Neural cell (in vitro differentiated cells): ENCODE measurements at regions not wholly inside any gene's neighbourhood (a gene's known extent, or its start where the extent isn't known, plus 50 kb on each side); places are given as distances from the start of the nearest gene placed in this dataset.

Source experiments
- CTCF ChIP-seq: fragments of 450-650 bp; IDR thresholded peaks from 2 replicates; pipeline ENCODE4 v1.5.1; 2014; ENCODE audit warnings: antibody characterized with exemption, mild to moderate bottlenecking, moderate library complexity; ENCODE audit not compliant: poor library complexity, severe bottlenecking
- EP300 ChIP-seq: fragments of 450-650 bp; conservative IDR thresholded peaks from 2 replicates; pipeline ENCODE4 v1.6.1; 2014; ENCODE audit warnings: antibody characterized with exemption, mild to moderate bottlenecking, moderate library complexity; ENCODE audit not compliant: poor library complexity, severe bottlenecking
- EZH2 ChIP-seq: fragments of 200-600, 300-800 bp; shearing (Covaris generic), sonication (generic); IDR thresholded peaks from 2 replicates; pipeline ENCODE4 v1.6.1; 2014; ENCODE audit warnings: antibody characterized with exemption, low read length, borderline replicate concordance, mild to moderate bottlenecking; ENCODE audit not compliant: insufficient read depth, poor library complexity, severe bottlenecking
- MXI1 ChIP-seq: fragments of 450-650 bp; conservative IDR thresholded peaks from 2 replicates; pipeline ENCODE4 v1.6.1; 2014; ENCODE audit warnings: antibody characterized with exemption, mild to moderate bottlenecking; ENCODE audit not compliant: poor library complexity, severe bottlenecking
- POLR2AphosphoS5 ChIP-seq: IDR thresholded peaks from 2 replicates; pipeline ENCODE4 v1.6.1; 2012
- RAD21 ChIP-seq: fragments of 450-650 bp; conservative IDR thresholded peaks from 2 replicates; pipeline ENCODE4 v1.6.1; 2014; ENCODE audit warnings: antibody characterized with exemption, mild to moderate bottlenecking, moderate library complexity
- SMC3 ChIP-seq: fragments of 450-650 bp; conservative IDR thresholded peaks from 2 replicates; pipeline ENCODE4 v1.6.1; 2014; ENCODE audit warnings: antibody characterized with exemption, mild to moderate bottlenecking, moderate library complexity; ENCODE audit not compliant: poor library complexity
- TAF1 ChIP-seq: IDR thresholded peaks from 2 replicates; pipeline ENCODE4 v1.6.1; 2012; ENCODE audit warnings: low read depth
- TF ChIP-seq, protein P1 (sequence below): IDR thresholded peaks from 2 replicates; pipeline ENCODE4 v1.6.1; 2012; ENCODE audit warnings: borderline replicate concordance

- TF ChIP-seq CTCF (no peak), EZH2 (no peak), SMC3 (no peak), POLR2AphosphoS5 (no peak), RAD21 (no peak), EP300 (no peak), TAF1 (no peak), MXI1 (no peak)
- TF ChIP-seq, protein P1, sequence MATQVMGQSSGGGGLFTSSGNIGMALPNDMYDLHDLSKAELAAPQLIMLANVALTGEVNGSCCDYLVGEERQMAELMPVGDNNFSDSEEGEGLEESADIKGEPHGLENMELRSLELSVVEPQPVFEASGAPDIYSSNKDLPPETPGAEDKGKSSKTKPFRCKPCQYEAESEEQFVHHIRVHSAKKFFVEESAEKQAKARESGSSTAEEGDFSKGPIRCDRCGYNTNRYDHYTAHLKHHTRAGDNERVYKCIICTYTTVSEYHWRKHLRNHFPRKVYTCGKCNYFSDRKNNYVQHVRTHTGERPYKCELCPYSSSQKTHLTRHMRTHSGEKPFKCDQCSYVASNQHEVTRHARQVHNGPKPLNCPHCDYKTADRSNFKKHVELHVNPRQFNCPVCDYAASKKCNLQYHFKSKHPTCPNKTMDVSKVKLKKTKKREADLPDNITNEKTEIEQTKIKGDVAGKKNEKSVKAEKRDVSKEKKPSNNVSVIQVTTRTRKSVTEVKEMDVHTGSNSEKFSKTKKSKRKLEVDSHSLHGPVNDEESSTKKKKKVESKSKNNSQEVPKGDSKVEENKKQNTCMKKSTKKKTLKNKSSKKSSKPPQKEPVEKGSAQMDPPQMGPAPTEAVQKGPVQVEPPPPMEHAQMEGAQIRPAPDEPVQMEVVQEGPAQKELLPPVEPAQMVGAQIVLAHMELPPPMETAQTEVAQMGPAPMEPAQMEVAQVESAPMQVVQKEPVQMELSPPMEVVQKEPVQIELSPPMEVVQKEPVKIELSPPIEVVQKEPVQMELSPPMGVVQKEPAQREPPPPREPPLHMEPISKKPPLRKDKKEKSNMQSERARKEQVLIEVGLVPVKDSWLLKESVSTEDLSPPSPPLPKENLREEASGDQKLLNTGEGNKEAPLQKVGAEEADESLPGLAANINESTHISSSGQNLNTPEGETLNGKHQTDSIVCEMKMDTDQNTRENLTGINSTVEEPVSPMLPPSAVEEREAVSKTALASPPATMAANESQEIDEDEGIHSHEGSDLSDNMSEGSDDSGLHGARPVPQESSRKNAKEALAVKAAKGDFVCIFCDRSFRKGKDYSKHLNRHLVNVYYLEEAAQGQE, result no peak
Measured at GRCh38 chr15:94653071-94653470, 421.7 kb downstream of the MCTP2 start.
